Uterus (tissue), 3 donors: ENCODE measurements at regions not wholly inside any gene's neighbourhood (a gene's known extent, or its start where the extent isn't known, plus 50 kb on each side); places are given as distances from the start of the nearest gene placed in this dataset.
A peak's percentile ranks its signal among the peaks of the same experiment; 100 is the strongest.

Experiments
- DNase-seq, 2 donors: peaks; one replicate each; pipeline ENCODE4 v3.0.0-alpha.2; 2019 to 2020
- H3K27ac ChIP-seq, 2 donors: fragments of 200-600 bp; sonication (generic); 1 replicate in 1 of 2; 2 replicates in 1 of 2; pipeline ENCODE4 v1.5.1; 2016 to 2018
- H3K27me3 ChIP-seq, 2 donors: fragments of 200-600 bp; sonication (generic); one replicate each; pipeline ENCODE4 v1.5.1; 2018 to 2019; ENCODE audit warnings: control low read depth in 1 of 2
- H3K36me3 ChIP-seq, 2 donors: fragments of 200-600 bp; sonication (generic); one replicate each; pipeline ENCODE4 v1.5.1; 2019; ENCODE audit warnings: control low read depth in 1 of 2
- H3K4me1 ChIP-seq, 2 donors: fragments of 200-600 bp; sonication (generic); one replicate each; pipeline ENCODE4 v1.5.1; 2018 to 2019; ENCODE audit warnings: control low read depth in 1 of 2
- H3K4me3 ChIP-seq, 2 donors: fragments of 200-600 bp; sonication (generic); 1 replicate in 1 of 2; 2 replicates in 1 of 2; pipeline ENCODE4 v1.5.1; 2018 to 2019; ENCODE audit warnings: mild to moderate bottlenecking in 1 of 2
- H3K9me3 ChIP-seq, 2 donors: fragments of 200-600 bp; sonication (generic); one replicate each; pipeline ENCODE4 v1.5.1; 2019; ENCODE audit warnings: control low read depth in 1 of 2
- CTCF ChIP-seq, 4 experiments: fragments of 200-600 bp in 2 of 4; fragments of 450-650 bp in 2 of 4; sonication (generic) in 2 of 4; IDR thresholded peaks; one replicate each; pipeline ENCODE4 v1.5.1; 2016 to 2019; ENCODE audit warnings: antibody characterized with exemption in 4 of 4, mild to moderate bottlenecking in 2 of 4, moderate library complexity in 1 of 4
- POLR2A ChIP-seq, 2 donors: fragments of 450-650 bp; IDR thresholded peaks; one replicate each; pipeline ENCODE4 v1.6.1; 2016; ENCODE audit warnings: antibody characterized with exemption in 2 of 2, mild to moderate bottlenecking in 1 of 2, moderate library complexity in 1 of 2
- intact Hi-C: fragments of 100-400 bp; cut with DNase I; formaldehyde crosslinking; loops from one replicate; pipeline ENCODE4 v1.15.1; 2023; ENCODE audit warnings: low total_unique reads
- donor health status: DM: yes; HTN: yes; CAD: no.

GRCh38 chr2:9106338-9107167, 100.1 kb upstream of the ASAP2 start:
- TF ChIP-seq CTCF (IDR thresholded peaks at IDR 0.05) (peak in 1 of 4 experiments; percentile 10), POLR2A (IDR thresholded peaks at IDR 0.05) (no peak)
- intact Hi-C loops = no loop called here
- peak overlapping the region; percentile 5 to 25 for H3K27ac ChIP-seq

GRCh38 chr2:9105601-9106337, 100.8 kb upstream of the ASAP2 start:
- Histone ChIP-seq H3K4me3 (no peak overlapping the region), H3K9me3 (no peaks in the 10 kb centered on the region), H3K27me3 (no peaks in the 10 kb centered on the region), H3K4me1 (no peaks in the 10 kb centered on the region), H3K27ac (no peak overlapping the region), H3K36me3 (no peaks in the 10 kb centered on the region)
- TF ChIP-seq POLR2A (IDR thresholded peaks at IDR 0.05) (no peak), CTCF (IDR thresholded peaks at IDR 0.05) (no peak)
- DNase-seq = no peak
- intact Hi-C loops = no loop called here

More at GRCh38 chr2:9106338-9107167, 100.1 kb upstream of the ASAP2 start:
- DNase-seq = peak in 1 of 2 donors; percentile 62
- H3K9me3 ChIP-seq = no peaks in the 10 kb centered on the region
- H3K36me3 ChIP-seq = no peaks in the 10 kb centered on the region
- no peak overlapping the region for H3K4me3 ChIP-seq
- H3K27me3 ChIP-seq = no peaks in the 10 kb centered on the region
- H3K4me1 ChIP-seq = no peaks in the 10 kb centered on the region

GRCh38 chr2:9103663-9104277, 100.3 kb upstream of the MBOAT2 start:
- H3K4me3 ChIP-seq = no peak overlapping the region
- intact Hi-C loops = no loop called here
- no peaks in the 10 kb centered on the region for H3K27me3 ChIP-seq
- no peaks in the 10 kb centered on the region for H3K4me1 ChIP-seq
- H3K27ac ChIP-seq = no peak overlapping the region
- DNase-seq = no peak
- H3K36me3 ChIP-seq = no peaks in the 10 kb centered on the region
- no peak for TF ChIP-seq POLR2A (IDR thresholded peaks at IDR 0.05)
- TF ChIP-seq CTCF (IDR thresholded peaks at IDR 0.05) = no peak
- H3K9me3 ChIP-seq = no peaks in the 10 kb centered on the region

- no peak overlapping the region for H3K4me3 ChIP-seq
- H3K36me3 ChIP-seq = no peaks in the 10 kb centered on the region
- DNase-seq = no peak
- H3K27ac ChIP-seq = no peak overlapping the region
- TF ChIP-seq POLR2A (IDR thresholded peaks at IDR 0.05) (no peak), CTCF (IDR thresholded peaks at IDR 0.05) (no peak)
- H3K27me3 ChIP-seq = no peaks in the 10 kb centered on the region
- no peaks in the 10 kb centered on the region for H3K9me3 ChIP-seq
- intact Hi-C loops = no loop called here
- H3K4me1 ChIP-seq = no peaks in the 10 kb centered on the region
Measured at GRCh38 chr2:9102861-9103662, 99.6 kb upstream of the MBOAT2 start.
